HEK293 (cell line): ENCODE measurements at regions not wholly inside any gene's neighbourhood (a gene's known extent, or its start where the extent isn't known, plus 50 kb on each side); places are given as distances from the start of the nearest gene placed in this dataset.

Experiments
- KLF10 ChIP-seq: fragments of 450-650 bp; IDR thresholded peaks from 2 replicates; pipeline ENCODE4 v1.5.1; 2018; ENCODE audit warnings: missing biosample characterization, mild to moderate bottlenecking, missing genetic modification characterization
- MZF1 ChIP-seq: fragments of 450-650 bp; formaldehyde crosslinking; IDR thresholded peaks from 2 replicates; pipeline ENCODE4 v1.5.1; 2017; ENCODE audit warnings: missing biosample characterization, missing genetic modification characterization, borderline replicate concordance
- REPIN1 ChIP-seq: fragments of 450-650 bp; formaldehyde crosslinking; IDR thresholded peaks from 2 replicates; pipeline ENCODE4 v1.5.1; 2017; ENCODE audit warnings: missing biosample characterization, missing genetic modification characterization, low read depth
- YY1 ChIP-seq: fragments of 450-650 bp; formaldehyde crosslinking; IDR thresholded peaks from 2 replicates; pipeline ENCODE4 v1.5.1; 2018; ENCODE audit warnings: missing biosample characterization, missing genetic modification characterization
- ZBTB1 ChIP-seq: fragments of 450-650 bp; formaldehyde crosslinking; IDR thresholded peaks from 2 replicates; pipeline ENCODE4 v1.5.1; 2016; ENCODE audit warnings: missing biosample characterization, missing genetic modification characterization
- ZNF133 ChIP-seq: fragments of 450-650 bp; formaldehyde crosslinking; IDR thresholded peaks from 2 replicates; pipeline ENCODE4 v1.5.1; 2016; ENCODE audit warnings: missing biosample characterization, missing genetic modification characterization
- ZNF76 ChIP-seq: fragments of 450-650 bp; formaldehyde crosslinking; IDR thresholded peaks from 2 replicates; pipeline ENCODE4; 2016; ENCODE audit warnings: low read depth, missing biosample characterization, missing genetic modification characterization, borderline replicate concordance
- TF ChIP-seq, protein P1 (sequence below): fragments of 450-650 bp; formaldehyde crosslinking; IDR thresholded peaks from 2 replicates; pipeline ENCODE4 v1.5.1; 2016; ENCODE audit warnings: missing biosample characterization, missing genetic modification characterization
- TF ChIP-seq, protein P2 (sequence below): fragments of 450-650 bp; formaldehyde crosslinking; IDR thresholded peaks from 2 replicates; pipeline ENCODE4 v1.5.1; 2016; ENCODE audit warnings: missing biosample characterization, missing genetic modification characterization
- TF ChIP-seq, protein P3 (sequence below): fragments of 450-650 bp; formaldehyde crosslinking; IDR thresholded peaks from 2 replicates; pipeline ENCODE4 v1.5.1; 2017; ENCODE audit warnings: missing biosample characterization, mild to moderate bottlenecking, missing genetic modification characterization, moderate library complexity

DNA sequence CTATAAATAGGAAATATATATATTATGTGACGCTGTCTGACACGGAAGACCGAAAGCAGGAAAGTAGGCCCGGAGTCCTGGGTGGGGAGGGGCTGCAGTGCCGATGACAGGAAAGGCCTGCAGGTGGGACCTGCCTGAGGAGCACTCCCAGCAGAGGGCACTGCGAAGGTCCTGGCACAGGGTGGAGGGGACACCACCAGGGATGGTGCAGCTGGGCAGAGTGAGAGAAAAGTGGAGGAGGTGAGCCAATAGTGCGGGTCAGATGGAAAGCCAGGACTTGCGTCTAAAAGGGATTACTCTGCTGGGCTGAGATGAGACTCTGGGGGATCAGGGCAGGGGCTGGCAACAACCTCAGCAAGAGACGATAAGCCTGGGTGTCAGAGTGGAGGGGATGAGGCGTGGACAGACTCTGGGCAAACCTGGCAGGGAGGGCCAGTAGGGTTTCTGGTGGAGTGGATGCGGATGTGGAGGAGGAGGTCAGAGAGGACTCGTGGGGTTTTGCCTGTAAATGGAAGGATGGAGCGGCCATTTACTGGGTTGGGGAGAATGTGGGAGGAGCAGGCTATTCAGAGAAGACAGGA is 118.2 kb upstream of the ZNF746 start:
- TF ChIP-seq, protein P1, sequence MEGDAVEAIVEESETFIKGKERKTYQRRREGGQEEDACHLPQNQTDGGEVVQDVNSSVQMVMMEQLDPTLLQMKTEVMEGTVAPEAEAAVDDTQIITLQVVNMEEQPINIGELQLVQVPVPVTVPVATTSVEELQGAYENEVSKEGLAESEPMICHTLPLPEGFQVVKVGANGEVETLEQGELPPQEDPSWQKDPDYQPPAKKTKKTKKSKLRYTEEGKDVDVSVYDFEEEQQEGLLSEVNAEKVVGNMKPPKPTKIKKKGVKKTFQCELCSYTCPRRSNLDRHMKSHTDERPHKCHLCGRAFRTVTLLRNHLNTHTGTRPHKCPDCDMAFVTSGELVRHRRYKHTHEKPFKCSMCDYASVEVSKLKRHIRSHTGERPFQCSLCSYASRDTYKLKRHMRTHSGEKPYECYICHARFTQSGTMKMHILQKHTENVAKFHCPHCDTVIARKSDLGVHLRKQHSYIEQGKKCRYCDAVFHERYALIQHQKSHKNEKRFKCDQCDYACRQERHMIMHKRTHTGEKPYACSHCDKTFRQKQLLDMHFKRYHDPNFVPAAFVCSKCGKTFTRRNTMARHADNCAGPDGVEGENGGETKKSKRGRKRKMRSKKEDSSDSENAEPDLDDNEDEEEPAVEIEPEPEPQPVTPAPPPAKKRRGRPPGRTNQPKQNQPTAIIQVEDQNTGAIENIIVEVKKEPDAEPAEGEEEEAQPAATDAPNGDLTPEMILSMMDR (tag by site-specific recombination): peak; percentile 43; the same call in 1 of the 2 replicates
- no peak for TF ChIP-seq ZNF76 (tag by site-specific recombination)
- TF ChIP-seq ZBTB1: no peak
- no peak for TF ChIP-seq KLF10 (tag by site-specific recombination)
- TF ChIP-seq YY1: no peak
- TF ChIP-seq, protein P2, sequence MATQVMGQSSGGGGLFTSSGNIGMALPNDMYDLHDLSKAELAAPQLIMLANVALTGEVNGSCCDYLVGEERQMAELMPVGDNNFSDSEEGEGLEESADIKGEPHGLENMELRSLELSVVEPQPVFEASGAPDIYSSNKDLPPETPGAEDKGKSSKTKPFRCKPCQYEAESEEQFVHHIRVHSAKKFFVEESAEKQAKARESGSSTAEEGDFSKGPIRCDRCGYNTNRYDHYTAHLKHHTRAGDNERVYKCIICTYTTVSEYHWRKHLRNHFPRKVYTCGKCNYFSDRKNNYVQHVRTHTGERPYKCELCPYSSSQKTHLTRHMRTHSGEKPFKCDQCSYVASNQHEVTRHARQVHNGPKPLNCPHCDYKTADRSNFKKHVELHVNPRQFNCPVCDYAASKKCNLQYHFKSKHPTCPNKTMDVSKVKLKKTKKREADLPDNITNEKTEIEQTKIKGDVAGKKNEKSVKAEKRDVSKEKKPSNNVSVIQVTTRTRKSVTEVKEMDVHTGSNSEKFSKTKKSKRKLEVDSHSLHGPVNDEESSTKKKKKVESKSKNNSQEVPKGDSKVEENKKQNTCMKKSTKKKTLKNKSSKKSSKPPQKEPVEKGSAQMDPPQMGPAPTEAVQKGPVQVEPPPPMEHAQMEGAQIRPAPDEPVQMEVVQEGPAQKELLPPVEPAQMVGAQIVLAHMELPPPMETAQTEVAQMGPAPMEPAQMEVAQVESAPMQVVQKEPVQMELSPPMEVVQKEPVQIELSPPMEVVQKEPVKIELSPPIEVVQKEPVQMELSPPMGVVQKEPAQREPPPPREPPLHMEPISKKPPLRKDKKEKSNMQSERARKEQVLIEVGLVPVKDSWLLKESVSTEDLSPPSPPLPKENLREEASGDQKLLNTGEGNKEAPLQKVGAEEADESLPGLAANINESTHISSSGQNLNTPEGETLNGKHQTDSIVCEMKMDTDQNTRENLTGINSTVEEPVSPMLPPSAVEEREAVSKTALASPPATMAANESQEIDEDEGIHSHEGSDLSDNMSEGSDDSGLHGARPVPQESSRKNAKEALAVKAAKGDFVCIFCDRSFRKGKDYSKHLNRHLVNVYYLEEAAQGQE: no peak
- no peak for TF ChIP-seq MZF1 (tag by site-specific recombination)
- TF ChIP-seq ZNF133: no peak
- TF ChIP-seq, protein P3, sequence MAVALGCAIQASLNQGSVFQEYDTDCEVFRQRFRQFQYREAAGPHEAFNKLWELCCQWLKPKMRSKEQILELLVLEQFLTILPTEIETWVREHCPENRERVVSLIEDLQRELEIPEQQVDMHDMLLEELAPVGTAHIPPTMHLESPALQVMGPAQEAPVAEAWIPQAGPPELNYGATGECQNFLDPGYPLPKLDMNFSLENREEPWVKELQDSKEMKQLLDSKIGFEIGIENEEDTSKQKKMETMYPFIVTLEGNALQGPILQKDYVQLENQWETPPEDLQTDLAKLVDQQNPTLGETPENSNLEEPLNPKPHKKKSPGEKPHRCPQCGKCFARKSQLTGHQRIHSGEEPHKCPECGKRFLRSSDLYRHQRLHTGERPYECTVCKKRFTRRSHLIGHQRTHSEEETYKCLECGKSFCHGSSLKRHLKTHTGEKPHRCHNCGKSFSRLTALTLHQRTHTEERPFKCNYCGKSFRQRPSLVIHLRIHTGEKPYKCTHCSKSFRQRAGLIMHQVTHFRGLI: no peak
- TF ChIP-seq REPIN1 (tag by site-specific recombination): no peak
